Cerebellar nuclear complex (tissue), 1 donor: ENCODE measurements at regions not wholly inside any gene's neighbourhood (a gene's known extent, or its start where the extent isn't known, plus 50 kb on each side); places are given as distances from the start of the nearest gene placed in this dataset.
"Not testable (repeated sequence)": the region's sequence is repeated elsewhere in the genome, so short reads cannot be mapped to it uniquely, and the experiment has no call there.

ENCODE experiments used
- DNase-seq, 2 experiments: peaks; one replicate each; lab custom pipeline; 2025; lab: John Stamatoyannopoulos, UW

- no peak for DNase-seq
Observed at GRCh38 chr10:78342827-78343653, 309.4 kb downstream of the RPS24 start.

- not testable (repeated sequence) for DNase-seq
Observed at GRCh38 chr10:78344257-78344656, 310.6 kb downstream of the RPS24 start.

DNA sequence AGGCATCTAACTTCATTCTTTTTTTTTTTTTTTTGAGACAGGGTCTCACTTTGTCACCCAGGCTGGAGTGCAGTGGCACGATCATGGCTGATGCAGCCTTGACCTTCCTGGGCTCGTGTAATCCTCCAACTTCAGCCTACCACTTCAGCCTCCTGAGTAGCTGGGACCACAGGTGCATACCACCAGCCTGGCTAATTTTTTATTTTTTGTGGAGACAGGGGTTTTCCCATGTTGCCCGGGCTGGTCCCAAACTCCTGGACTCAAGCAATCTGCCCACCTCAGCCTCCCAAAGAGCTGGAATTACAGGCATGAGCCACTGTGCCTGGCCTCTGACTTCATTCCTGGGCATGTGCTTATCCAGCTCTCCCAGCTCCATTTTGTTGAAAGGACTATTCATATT is 311.9 kb downstream of the RPS24 start:
- not testable (repeated sequence) for DNase-seq

GRCh38 chr10:78346721-78347120 is 313.1 kb downstream of the RPS24 start:
- no peak for DNase-seq

GRCh38 chr10:78348411-78349164 is 314.9 kb downstream of the RPS24 start:
- DNase-seq: no peak

- no peak for DNase-seq
Observed at GRCh38 chr10:78349165-78349516, 315.5 kb downstream of the RPS24 start.

DNA sequence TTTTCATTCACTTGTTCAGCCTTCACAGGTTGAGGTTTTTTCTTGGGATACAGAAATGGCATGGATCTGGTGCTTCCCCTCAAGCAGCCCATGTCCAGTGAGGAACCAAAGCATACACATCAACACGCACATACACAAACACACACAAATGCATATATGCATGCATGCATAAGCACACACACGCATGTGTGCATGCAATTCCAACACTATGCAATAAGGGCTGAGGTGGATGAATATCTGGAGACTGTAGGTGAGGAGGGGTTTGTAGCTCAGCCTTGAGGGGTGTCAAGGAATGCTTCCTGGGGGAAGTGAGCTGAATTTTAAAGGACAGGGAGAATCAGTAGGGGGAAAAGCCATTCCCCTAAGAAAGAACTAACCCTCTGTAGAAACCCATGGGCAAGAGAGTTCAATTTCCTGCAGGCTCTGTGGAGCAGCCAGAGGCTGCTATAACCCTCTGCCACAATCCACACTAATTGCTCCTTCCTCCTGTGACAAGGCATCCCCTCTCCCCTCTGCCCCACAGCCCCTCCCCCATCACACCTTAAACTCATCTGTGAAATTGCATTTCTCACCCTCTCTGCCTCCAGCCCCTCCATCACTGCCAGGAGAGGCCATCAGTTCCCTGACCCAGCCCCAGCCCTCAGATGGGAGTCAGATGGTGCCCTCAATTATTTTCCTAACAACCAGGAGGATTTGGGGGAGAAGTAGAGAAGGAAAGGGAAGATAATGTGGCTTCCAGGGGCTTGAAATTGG is 316.4 kb downstream of the RPS24 start:
- no peak for DNase-seq

GRCh38 chr10:78351283-78351682 is 317.6 kb downstream of the RPS24 start:
- no peak for DNase-seq

DNA sequence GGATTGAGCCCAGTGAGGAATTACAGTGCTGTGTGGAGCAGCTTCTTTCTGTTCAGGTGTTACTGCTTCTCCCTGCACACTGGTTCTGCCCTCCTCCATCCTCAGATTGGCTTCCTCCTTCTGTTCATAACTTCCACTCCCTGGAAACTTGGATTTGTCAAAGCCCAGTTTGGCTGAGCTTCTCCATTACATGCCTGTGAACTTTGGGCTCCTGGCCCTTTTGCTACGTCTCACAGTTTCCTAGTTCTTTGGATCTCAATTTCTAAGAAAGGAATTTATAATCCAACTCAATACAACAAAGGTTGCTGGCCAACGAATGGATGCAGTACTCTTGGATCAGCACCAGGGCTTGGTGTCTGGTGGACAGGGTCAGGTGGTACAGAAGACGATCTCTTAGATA is 318.1 kb downstream of the RPS24 start:
- no peak for DNase-seq

DNA sequence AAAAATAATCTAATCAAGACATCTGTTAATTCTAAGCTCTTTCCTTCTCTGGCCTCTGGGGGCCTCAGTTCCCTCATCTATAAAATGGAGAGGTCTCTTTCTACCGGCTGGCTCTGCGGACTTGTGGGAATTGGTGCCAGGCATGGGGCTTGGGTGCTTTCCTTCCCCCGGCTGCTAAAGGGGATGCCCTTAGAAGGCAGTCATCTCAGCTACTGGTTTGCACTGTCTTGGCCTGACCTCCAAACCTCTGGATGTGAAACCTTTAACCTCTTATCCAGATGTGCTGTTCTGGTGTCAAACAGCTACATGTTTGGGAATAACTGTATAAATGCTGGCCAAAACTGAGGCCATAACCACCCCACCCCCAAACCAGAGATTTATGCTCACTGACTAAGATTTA is 320.0 kb downstream of the RPS24 start:
- DNase-seq: no peak

DNA sequence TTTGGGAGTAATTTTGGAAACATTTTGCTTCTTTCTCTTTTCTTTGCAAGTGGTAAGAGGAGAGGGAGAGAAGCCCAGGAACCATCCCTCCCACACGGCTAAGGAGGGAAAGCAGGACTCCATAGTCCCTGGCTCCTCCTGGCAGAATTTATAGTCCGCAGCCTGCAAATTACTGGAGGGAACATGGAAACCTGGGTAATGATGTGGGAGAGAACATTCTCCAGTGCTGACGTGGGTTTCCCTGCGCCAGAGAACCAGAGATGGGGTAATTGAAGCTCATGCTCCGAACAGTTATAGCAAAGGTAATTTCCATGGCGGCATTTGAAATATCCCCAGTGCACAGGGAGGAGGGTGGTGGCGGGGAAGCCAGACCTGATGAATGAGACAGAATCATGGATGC is 320.4 kb downstream of the RPS24 start:
- DNase-seq: no peak

DNA sequence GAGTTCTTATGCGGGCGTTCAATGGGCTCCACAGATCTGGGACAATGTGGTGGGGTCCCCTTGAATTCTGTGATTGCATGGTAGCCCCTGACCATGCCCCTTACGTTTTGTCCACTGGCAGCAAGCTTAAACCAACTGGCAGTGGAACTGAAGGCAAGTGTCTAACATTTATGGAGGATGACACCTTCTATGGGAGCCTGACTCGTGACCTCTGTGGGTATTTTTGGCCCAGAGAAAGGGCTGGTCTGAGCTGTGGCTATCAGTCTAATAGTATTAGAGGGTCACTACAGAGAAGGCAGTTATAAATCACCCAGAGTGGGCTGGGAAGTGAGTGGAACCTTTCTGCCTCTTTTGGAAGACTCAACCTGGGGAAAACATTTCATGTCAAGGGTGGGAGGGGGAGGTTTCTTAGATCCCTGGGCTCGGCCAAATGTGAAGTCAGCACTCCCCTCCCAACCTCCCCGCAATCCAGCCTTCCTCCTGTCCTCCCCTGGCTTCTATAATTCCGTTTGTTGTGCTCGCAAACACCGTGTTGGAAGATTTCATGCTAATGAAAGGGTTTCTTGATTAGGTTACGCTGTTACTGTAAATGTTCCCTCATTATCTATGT is 322.7 kb downstream of the RPS24 start:
- no peak for DNase-seq

- no peak for DNase-seq
Observed at GRCh38 chr10:78357141-78358063, 323.7 kb downstream of the RPS24 start.

DNA sequence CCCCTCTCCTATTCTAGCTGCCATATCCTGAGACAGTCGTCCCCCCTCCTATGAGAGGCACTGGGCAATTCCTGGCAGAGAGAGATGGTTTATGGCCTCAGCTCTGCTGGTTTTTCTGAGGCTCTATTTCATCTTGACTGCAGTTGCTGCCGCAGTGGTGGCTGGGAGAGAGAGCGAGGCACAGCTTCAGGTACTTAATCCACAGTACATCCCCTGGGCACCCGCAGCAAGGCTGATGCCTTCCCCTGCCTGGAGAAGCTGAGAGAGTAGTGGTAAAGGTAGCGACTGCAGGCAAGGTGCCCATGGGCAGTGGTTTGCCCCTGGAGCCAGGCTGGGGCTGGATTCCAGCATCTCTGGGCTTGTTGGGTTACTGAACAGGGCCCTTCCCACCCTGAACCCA is 324.7 kb downstream of the RPS24 start:
- DNase-seq: no peak

DNA sequence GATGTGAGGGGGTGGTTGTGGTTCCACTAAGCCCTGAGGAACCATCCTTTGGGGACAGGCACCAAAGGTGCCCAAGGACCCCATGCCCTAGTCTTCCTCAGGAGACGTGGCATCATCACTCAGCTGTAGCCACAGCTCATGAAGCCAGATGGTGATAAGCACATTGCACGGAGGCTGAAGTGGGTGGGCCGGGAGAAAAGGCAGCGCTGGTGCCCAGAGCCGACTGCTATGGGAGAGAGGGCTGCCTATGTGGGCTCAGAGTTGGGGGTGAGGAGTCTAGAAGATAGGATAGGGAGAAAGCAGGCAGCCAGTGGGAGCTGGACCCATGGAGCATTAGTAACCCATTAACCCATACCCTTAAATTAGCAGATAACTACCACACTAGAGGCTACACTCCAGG is 325.3 kb downstream of the RPS24 start:
- no peak for DNase-seq

GRCh38 chr10:78359640-78360091 is 326.0 kb downstream of the RPS24 start:
- DNase-seq: no peak

DNA sequence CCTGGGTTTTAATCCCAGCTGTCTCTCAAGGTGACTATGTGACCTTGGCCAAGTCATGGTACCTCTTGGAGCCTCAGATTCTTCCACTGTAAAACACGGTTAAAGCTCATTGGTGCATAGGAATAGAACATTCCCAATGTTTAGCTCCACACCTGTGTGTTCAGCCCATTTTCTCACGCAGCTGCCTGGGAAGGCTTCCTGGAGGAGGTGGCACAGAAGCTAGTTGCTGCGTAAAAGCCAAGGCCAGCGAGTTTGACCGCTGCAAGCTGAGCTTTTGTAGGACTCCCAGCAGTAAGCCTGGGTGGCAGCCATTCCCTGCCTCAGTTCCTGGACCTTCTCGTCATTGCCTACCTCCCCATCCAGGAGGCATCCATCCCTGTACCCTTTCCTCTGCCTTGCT is 326.6 kb downstream of the RPS24 start:
- no peak for DNase-seq

GRCh38 chr10:78361031-78361430 is 327.4 kb downstream of the RPS24 start:
- no peak for DNase-seq

DNA sequence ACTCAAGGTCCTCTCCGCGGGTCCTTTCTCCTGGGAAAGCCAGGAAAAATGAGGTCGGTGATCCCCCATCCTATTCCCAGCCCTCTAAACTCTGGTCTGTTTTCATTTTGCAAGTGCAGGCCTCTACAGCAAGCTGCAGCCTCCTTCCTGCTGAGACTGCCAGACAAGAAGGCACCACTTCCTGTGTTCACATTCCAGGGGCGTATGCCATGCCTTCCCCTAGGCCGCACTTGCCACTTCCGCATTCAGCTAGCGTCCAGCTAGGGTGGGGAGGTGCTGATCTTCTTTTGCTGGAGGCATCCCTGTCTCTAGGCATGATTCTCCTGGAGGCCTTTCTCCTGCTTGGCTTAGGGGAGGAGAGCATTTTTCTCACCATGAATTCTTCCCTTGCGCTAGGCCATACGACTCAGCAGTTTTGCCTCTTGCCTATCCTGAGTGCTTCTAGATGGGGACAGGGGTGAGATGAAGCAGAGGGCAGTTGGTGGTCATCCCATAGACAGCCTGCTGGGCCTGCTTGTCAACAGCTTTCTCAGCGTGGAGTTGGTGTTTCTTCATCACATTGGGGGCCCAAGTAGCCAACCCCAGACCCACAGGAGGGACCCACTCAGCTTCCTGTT is 328.9 kb downstream of the RPS24 start:
- DNase-seq: no peak

GRCh38 chr10:78363190-78363589 is 329.5 kb downstream of the RPS24 start:
- DNase-seq: no peak

DNA sequence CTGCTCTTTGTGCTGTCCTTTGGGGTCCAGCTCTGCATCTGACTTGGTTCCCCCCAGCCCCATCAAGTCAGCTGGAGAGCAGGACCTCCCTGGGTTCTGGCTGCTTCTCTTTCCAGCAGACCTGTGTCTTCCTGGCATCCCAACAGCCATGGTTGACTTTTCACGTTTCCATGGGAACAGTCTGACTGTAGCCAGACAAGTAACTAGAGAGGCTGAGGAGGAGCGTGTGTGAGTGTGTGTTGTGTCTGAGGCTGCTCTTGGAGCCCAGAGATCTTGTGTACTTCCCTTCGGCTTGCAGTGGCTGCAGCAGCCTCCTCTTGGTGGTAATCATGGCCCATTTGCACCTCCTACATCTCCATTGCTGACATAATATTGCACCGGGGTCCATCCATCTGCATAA is 332.0 kb downstream of the RPS24 start:
- DNase-seq: no peak
